Stimulated activated CD8-positive, alpha-beta memory T cell treated with anti-CD3 and anti-CD28 coated beads, Interleukin-12 subunit alpha, Interleukin-12 subunit beta, amount 100 ng/mL, for 1 hour (primary cell): ENCODE measurements at regions not wholly inside any gene's neighbourhood (a gene's known extent, or its start where the extent isn't known, plus 50 kb on each side); places are given as distances from the start of the nearest gene placed in this dataset.

Experiments
- DNase-seq: peaks from one replicate; pipeline ENCODE4 v3.0.0-alpha.2; 2020; ENCODE audit warnings: low read depth

GRCh38 chr10:10310498-10310897 is 707.2 kb upstream of the CELF2 start:
- no peak for DNase-seq

- DNase-seq: no peak
Measured at GRCh38 chr10:10311966-10312365, 705.7 kb upstream of the CELF2 start.

GRCh38 chr10:10313149-10313835 is 704.4 kb upstream of the CELF2 start:
- DNase-seq: no peak

GRCh38 chr10:10314626-10315025 is 703.0 kb upstream of the CELF2 start:
- no peak for DNase-seq

GRCh38 chr10:10315989-10316388 is 701.7 kb upstream of the CELF2 start:
- DNase-seq: no peak

GRCh38 chr10:10317151-10317550 is 700.5 kb upstream of the CELF2 start:
- no peak for DNase-seq

- DNase-seq: no peak
Measured at GRCh38 chr10:10318856-10319255, 698.8 kb upstream of the CELF2 start.

- no peak for DNase-seq
Measured at GRCh38 chr10:10320956-10321355, 696.7 kb upstream of the CELF2 start.

- no peak for DNase-seq
Measured at GRCh38 chr10:10326116-10326515, 691.6 kb upstream of the CELF2 start.

GRCh38 chr10:10327934-10328333 is 689.7 kb upstream of the CELF2 start:
- no peak for DNase-seq

- no peak for DNase-seq
Measured at GRCh38 chr10:10330418-10330817, 687.3 kb upstream of the CELF2 start.

GRCh38 chr10:10332786-10333185 is 684.9 kb upstream of the CELF2 start:
- DNase-seq: no peak

- DNase-seq: no peak
Measured at GRCh38 chr10:10333622-10334021, 684.0 kb upstream of the CELF2 start.

- DNase-seq: no peak
Measured at GRCh38 chr10:10338339-10338738, 679.3 kb upstream of the CELF2 start.

- no peak for DNase-seq
Measured at GRCh38 chr10:10346390-10347150, 671.1 kb upstream of the CELF2 start.

GRCh38 chr10:10350050-10350449 is 667.6 kb upstream of the CELF2 start:
- no peak for DNase-seq

- DNase-seq: no peak
Measured at GRCh38 chr10:10351451-10351850, 666.2 kb upstream of the CELF2 start.

- DNase-seq: no peak
Measured at GRCh38 chr10:10353326-10353868, 664.3 kb upstream of the CELF2 start.

- no peak for DNase-seq
Measured at GRCh38 chr10:10359263-10359662, 658.4 kb upstream of the CELF2 start.

GRCh38 chr10:10361301-10361885 is 656.3 kb upstream of the CELF2 start:
- DNase-seq: no peak

GRCh38 chr10:10362800-10363199 is 654.9 kb upstream of the CELF2 start:
- DNase-seq: no peak

GRCh38 chr10:10363217-10363616 is 654.5 kb upstream of the CELF2 start:
- no peak for DNase-seq

GRCh38 chr10:10364902-10365301 is 652.8 kb upstream of the CELF2 start:
- DNase-seq: no peak
